Transverse colon (tissue), 3 donors: ENCODE measurements at regions not wholly inside any gene's neighbourhood (a gene's known extent, or its start where the extent isn't known, plus 50 kb on each side); places are given as distances from the start of the nearest gene placed in this dataset.

Experiments used
- EP300 ChIP-seq: sonication (generic); formaldehyde crosslinking; IDR thresholded peaks from one replicate; pipeline ENCODE4 v1.6.1; 2017; ENCODE audit warnings: antibody characterized with exemption, low read depth
- TF ChIP-seq, protein P1 (sequence below), 5 experiments: fragments of 200-600 bp in 3 of 5; fragments of 450-650 bp in 2 of 5; sonication (generic) in 3 of 5; IDR thresholded peaks; 1 replicate in 2 of 5; 2 replicates in 3 of 5; pipeline ENCODE4 v1.5.1; 2016 to 2017; ENCODE audit warnings: antibody characterized with exemption in 5 of 5, inconsistent platforms in 3 of 5, mild to moderate bottlenecking in 2 of 5, moderate library complexity in 1 of 5

DNA sequence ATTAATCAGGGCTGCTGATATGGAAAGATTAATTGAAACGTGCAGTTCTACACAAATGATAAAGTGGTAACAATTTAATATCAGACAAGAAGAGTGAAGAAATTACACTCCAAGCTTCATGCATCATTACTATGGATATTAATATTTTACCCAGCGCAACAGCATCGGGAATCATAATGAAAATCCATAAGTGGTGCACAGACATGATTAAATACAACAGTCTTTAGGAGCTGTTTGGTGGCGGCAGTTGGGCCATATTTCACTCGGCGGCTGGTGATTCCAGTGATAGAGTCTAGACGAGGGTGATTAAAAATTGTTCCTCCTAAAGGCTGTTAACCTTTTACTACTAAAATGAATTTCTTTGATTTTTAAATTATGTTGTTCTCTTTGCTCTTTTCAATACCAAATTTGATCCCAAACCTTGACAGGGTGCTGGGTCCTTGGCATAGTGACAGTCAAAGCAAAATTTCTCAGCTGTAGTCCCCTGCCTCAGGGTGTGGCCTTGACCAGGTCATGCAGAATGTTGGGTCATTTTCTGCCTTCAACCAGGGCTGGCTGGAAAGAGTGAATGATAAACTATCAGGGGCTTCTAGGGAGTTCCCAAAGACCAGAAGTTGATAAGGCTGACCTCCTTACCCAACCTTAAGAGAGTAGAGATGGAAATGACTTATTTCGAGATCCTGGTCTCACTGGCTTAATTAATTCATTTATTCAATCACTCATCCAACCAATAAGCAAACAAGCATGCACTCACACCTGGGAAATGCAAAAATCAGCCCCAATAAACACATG, 392.0 kb downstream of the IL20RB start:
- TF ChIP-seq, protein P1, sequence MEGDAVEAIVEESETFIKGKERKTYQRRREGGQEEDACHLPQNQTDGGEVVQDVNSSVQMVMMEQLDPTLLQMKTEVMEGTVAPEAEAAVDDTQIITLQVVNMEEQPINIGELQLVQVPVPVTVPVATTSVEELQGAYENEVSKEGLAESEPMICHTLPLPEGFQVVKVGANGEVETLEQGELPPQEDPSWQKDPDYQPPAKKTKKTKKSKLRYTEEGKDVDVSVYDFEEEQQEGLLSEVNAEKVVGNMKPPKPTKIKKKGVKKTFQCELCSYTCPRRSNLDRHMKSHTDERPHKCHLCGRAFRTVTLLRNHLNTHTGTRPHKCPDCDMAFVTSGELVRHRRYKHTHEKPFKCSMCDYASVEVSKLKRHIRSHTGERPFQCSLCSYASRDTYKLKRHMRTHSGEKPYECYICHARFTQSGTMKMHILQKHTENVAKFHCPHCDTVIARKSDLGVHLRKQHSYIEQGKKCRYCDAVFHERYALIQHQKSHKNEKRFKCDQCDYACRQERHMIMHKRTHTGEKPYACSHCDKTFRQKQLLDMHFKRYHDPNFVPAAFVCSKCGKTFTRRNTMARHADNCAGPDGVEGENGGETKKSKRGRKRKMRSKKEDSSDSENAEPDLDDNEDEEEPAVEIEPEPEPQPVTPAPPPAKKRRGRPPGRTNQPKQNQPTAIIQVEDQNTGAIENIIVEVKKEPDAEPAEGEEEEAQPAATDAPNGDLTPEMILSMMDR (IDR thresholded peaks at IDR 0.05): no peak
- TF ChIP-seq EP300: no peak
